DND-41 (cell line): ENCODE measurements at regions not wholly inside any gene's neighbourhood (a gene's known extent, or its start where the extent isn't known, plus 50 kb on each side); places are given as distances from the start of the nearest gene placed in this dataset.

Experiments used
- ATAC-seq: fragments of 200-7000 bp; cut with Tn5 transposase; 3 replicates; pipeline ENCODE4 v1.9.1; 2021; ENCODE audit warnings: low read depth; ENCODE audit not compliant: insufficient read depth
- DNase-seq: peaks from one replicate; pipeline ENCODE4 v3.0.0-alpha.2; 2020
- H2AFZ ChIP-seq: 2 replicates; pipeline ENCODE4 v1.6.0; 2012; ENCODE audit warnings: low read depth, low read length
- H3K27ac ChIP-seq: 2 replicates; pipeline ENCODE4 v1.5.1; 2012; ENCODE audit warnings: low read length, inconsistent platforms
- H3K27me3 ChIP-seq: fragments of 200-600 bp; sonication (generic); 2 replicates; pipeline ENCODE4 v1.6.0; 2012; ENCODE audit warnings: low read length, mild to moderate bottlenecking, inconsistent platforms; ENCODE audit not compliant: insufficient read depth, poor library complexity
- H3K36me3 ChIP-seq: 2 replicates; pipeline ENCODE4 v1.5.1; 2012; ENCODE audit warnings: low read length, inconsistent platforms; ENCODE audit not compliant: insufficient read depth
- H3K4me1 ChIP-seq: 2 replicates; pipeline ENCODE4 v1.5.1; 2012; ENCODE audit warnings: mild to moderate bottlenecking, low read length; ENCODE audit not compliant: insufficient read depth
- H3K4me2 ChIP-seq: 2 replicates; pipeline ENCODE4 v1.6.0; 2012; ENCODE audit warnings: mild to moderate bottlenecking, moderate library complexity, low read length, inconsistent platforms; ENCODE audit not compliant: insufficient read depth
- H3K4me3 ChIP-seq, 2 experiments: fragments of 200-600 bp in 1 of 2; shearing (Covaris generic) in 1 of 2; 2 replicates each; pipeline ENCODE4 v1.5.1; 2012 to 2016; ENCODE audit warnings: inconsistent platforms in 2 of 2, low read length in 2 of 2, mild to moderate bottlenecking in 2 of 2, low read depth in 1 of 2, moderate library complexity in 1 of 2
- H3K79me2 ChIP-seq: 2 replicates; pipeline ENCODE4 v1.6.0; 2012; ENCODE audit warnings: low read length, inconsistent platforms; ENCODE audit not compliant: insufficient read depth
- H3K9ac ChIP-seq: 2 replicates; pipeline ENCODE4 v1.6.0; 2012; ENCODE audit warnings: low read depth, mild to moderate bottlenecking, inconsistent platforms, low read length, moderate library complexity
- H3K9me3 ChIP-seq: 2 replicates; pipeline ENCODE4 v1.5.1; 2012; ENCODE audit warnings: low read length, moderate library complexity, mild to moderate bottlenecking, inconsistent platforms; ENCODE audit not compliant: insufficient read depth, severe bottlenecking
- H4K20me1 ChIP-seq: 2 replicates; pipeline ENCODE4 v1.6.0; 2012; ENCODE audit warnings: low read length; ENCODE audit not compliant: insufficient read depth
- EZH2 ChIP-seq: IDR thresholded peaks from 3 replicates; pipeline ENCODE4 v1.6.1; 2012; ENCODE audit warnings: borderline replicate concordance, low read depth, mild to moderate bottlenecking, moderate library complexity, low read length, inconsistent platforms; ENCODE audit not compliant: severe bottlenecking
- TF ChIP-seq, protein P1 (sequence below): IDR thresholded peaks from 2 replicates; pipeline ENCODE4 v1.5.1; 2012; ENCODE audit warnings: borderline replicate concordance, low read length, moderate library complexity, mild to moderate bottlenecking; ENCODE audit not compliant: poor library complexity, severe bottlenecking; ENCODE audit errors: extremely low read depth

DNA sequence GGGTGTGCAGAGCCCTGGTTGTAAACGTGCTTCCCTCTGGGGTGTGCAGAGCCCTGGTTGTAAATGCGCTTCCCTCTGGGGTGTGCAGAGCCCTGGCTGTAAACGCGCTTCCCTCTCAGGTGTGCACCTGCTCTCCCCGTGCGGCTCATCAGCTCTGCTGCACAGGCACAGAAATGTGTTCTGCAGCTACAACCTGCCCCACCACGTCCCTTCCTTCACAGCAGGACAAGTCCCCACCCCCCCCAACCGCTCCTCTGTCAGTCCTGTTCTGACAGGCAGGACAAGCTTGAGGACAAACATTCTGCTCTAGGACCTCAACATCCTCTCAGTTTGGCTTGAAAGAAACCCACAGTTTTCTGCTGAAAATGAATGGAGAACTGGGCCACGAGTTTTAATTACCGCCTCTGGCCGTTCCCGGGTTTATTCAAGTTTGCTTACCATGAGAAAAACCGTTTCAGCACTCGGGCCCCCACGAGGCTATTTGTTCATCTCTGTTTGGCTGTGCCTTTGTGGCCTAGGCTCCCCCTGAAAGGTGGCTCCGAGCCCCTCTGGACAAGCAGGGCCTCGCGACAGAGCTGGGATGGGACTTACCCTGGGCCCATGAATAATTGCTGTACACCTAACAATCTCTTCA lies 81.0 kb upstream of the ASB18 start:
- DNase-seq = no peak
- H4K20me1 ChIP-seq = no peaks in the 10 kb centered on the region; the same call in 1 of the 2 replicates
- H3K4me3 ChIP-seq = no peak overlapping the region
- TF ChIP-seq, protein P1, sequence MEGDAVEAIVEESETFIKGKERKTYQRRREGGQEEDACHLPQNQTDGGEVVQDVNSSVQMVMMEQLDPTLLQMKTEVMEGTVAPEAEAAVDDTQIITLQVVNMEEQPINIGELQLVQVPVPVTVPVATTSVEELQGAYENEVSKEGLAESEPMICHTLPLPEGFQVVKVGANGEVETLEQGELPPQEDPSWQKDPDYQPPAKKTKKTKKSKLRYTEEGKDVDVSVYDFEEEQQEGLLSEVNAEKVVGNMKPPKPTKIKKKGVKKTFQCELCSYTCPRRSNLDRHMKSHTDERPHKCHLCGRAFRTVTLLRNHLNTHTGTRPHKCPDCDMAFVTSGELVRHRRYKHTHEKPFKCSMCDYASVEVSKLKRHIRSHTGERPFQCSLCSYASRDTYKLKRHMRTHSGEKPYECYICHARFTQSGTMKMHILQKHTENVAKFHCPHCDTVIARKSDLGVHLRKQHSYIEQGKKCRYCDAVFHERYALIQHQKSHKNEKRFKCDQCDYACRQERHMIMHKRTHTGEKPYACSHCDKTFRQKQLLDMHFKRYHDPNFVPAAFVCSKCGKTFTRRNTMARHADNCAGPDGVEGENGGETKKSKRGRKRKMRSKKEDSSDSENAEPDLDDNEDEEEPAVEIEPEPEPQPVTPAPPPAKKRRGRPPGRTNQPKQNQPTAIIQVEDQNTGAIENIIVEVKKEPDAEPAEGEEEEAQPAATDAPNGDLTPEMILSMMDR = no peak
- TF ChIP-seq EZH2 = no peak
- H3K4me1 ChIP-seq = no peaks in the 10 kb centered on the region
- H3K4me2 ChIP-seq = no peak overlapping the region
- H2AFZ ChIP-seq = no peak overlapping the region
- no peaks in the 10 kb centered on the region for H3K79me2 ChIP-seq
- no peak for ATAC-seq
- H3K9ac ChIP-seq = no peak overlapping the region
- H3K36me3 ChIP-seq = no peaks in the 10 kb centered on the region
- no peak overlapping the region for H3K27ac ChIP-seq
- no peaks in the 10 kb centered on the region for H3K27me3 ChIP-seq
- no peaks in the 10 kb centered on the region for H3K9me3 ChIP-seq

- TF ChIP-seq EZH2 = no peak
- TF ChIP-seq, protein P1 = no peak
- no peaks in the 10 kb centered on the region for H3K27me3 ChIP-seq
- H3K27ac ChIP-seq = no peak overlapping the region
- H3K9ac ChIP-seq = no peak overlapping the region
- no peak for DNase-seq
- H3K36me3 ChIP-seq = no peaks in the 10 kb centered on the region
- H2AFZ ChIP-seq = no peak overlapping the region
- no peak overlapping the region for H3K4me2 ChIP-seq
- H3K4me1 ChIP-seq = no peaks in the 10 kb centered on the region
- H3K79me2 ChIP-seq = no peaks in the 10 kb centered on the region
- no peaks in the 10 kb centered on the region for H3K9me3 ChIP-seq
- no peaks in the 10 kb centered on the region; the same call in 1 of the 2 replicates for H4K20me1 ChIP-seq
- no peak for ATAC-seq
- H3K4me3 ChIP-seq = no peak overlapping the region
These were observed 82.2 kb upstream of the ASB18 start for GRCh38 chr2:236346366-236346765.

DNA sequence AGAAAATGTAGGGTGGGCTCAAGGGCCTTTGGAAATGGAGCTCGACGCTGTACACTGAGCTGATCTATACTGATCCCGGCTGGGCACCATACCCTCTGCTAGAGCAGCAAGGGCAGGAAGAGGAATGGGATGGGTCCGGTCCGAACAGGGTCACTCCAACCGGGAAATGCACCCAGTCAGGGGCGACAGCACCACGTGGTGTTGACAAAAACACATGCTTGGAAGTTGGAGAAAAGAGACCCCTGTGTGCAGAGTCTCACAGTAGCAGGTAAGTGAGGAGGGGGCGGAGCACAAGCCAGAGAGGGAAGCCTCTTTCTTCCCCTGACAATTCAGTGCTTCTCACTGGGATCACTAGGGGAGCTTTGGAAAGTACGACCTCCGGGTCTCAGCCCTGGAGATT lies 84.1 kb upstream of the ASB18 start:
- ATAC-seq = no peak

More for the DNA sequence above, 84.1 kb upstream of the ASB18 start:
- Histone ChIP-seq H2AFZ (no peak overlapping the region), H3K9me3 (no peaks in the 10 kb centered on the region), H3K4me1 (no peaks in the 10 kb centered on the region), H3K36me3 (no peaks in the 10 kb centered on the region), H3K27ac (no peak overlapping the region), H3K4me3 (no peak overlapping the region), H4K20me1 (no peaks in the 10 kb centered on the region; the same call in 1 of the 2 replicates), H3K4me2 (no peak overlapping the region), H3K9ac (no peak overlapping the region), H3K79me2 (no peaks in the 10 kb centered on the region), H3K27me3 (no peaks in the 10 kb centered on the region)
- DNase-seq = no peak
- TF ChIP-seq, protein P1 = no peak
- no peak for TF ChIP-seq EZH2
